Trophoblast cell (in vitro differentiated cells and primary cell): ENCODE measurements at regions not wholly inside any gene's neighbourhood (a gene's known extent, or its start where the extent isn't known, plus 50 kb on each side); places are given as distances from the start of the nearest gene placed in this dataset.

ENCODE experiments used
- DNase-seq, 2 donors: peaks; one replicate each; pipeline ENCODE4 v3.0.0-alpha.2; 2016
- H2AFZ ChIP-seq: 2 replicates; pipeline ENCODE4 v1.6.1; 2013; ENCODE audit warnings: low read length, moderate library complexity, mild to moderate bottlenecking; ENCODE audit not compliant: insufficient read depth, poor library complexity
- H2AK5ac ChIP-seq: 2 replicates; pipeline ENCODE4 v1.6.1; 2013; ENCODE audit warnings: mild to moderate bottlenecking, low read length
- H2BK120ac ChIP-seq: 2 replicates; pipeline ENCODE4 v1.6.1; 2013; ENCODE audit warnings: low read length, mild to moderate bottlenecking, moderate library complexity; ENCODE audit not compliant: insufficient read depth, poor library complexity
- H2BK12ac ChIP-seq: 2 replicates; pipeline ENCODE4 v1.6.1; 2013; ENCODE audit warnings: mild to moderate bottlenecking, low read length, moderate library complexity
- H2BK5ac ChIP-seq: 2 replicates; pipeline ENCODE4 v1.6.1; 2013; ENCODE audit warnings: low read length, low read depth, moderate library complexity, mild to moderate bottlenecking; ENCODE audit not compliant: poor library complexity
- H3K14ac ChIP-seq: 2 replicates; pipeline ENCODE4 v1.6.1; 2013; ENCODE audit warnings: mild to moderate bottlenecking, low read length
- H3K18ac ChIP-seq: 2 replicates; pipeline ENCODE4 v1.6.1; 2013; ENCODE audit warnings: mild to moderate bottlenecking, low read length
- H3K23ac ChIP-seq: 2 replicates; pipeline ENCODE4 v1.6.1; 2013; ENCODE audit warnings: low read length
- H3K27ac ChIP-seq: 2 replicates; pipeline ENCODE4 v1.5.1; 2013; ENCODE audit warnings: low read depth, mild to moderate bottlenecking, inconsistent platforms, low read length, moderate library complexity
- H3K27me3 ChIP-seq: 2 replicates; pipeline ENCODE4 v1.6.1; 2013; ENCODE audit warnings: inconsistent platforms, mild to moderate bottlenecking, low read length, moderate library complexity; ENCODE audit not compliant: insufficient read depth
- H3K36me3 ChIP-seq, 2 experiments: 1 replicate in 1 of 2; 2 replicates in 1 of 2; pipeline ENCODE4 v1.6.1; 2013; ENCODE audit warnings: low read length in 2 of 2, mild to moderate bottlenecking in 2 of 2, moderate library complexity in 1 of 2; ENCODE audit not compliant: insufficient read depth in 2 of 2, control insufficient read depth in 1 of 2
- H3K4ac ChIP-seq: 2 replicates; pipeline ENCODE4 v1.6.1; 2013; ENCODE audit warnings: low read depth, mild to moderate bottlenecking, low read length, moderate library complexity
- H3K4me1 ChIP-seq, 2 experiments: 1 replicate in 1 of 2; 2 replicates in 1 of 2; pipeline ENCODE4 v1.6.1; 2013; ENCODE audit warnings: low read length in 2 of 2, mild to moderate bottlenecking in 2 of 2, moderate library complexity in 1 of 2; ENCODE audit not compliant: insufficient read depth in 2 of 2, control insufficient read depth in 1 of 2
- H3K4me2 ChIP-seq: 2 replicates; pipeline ENCODE4 v1.6.1; 2013; ENCODE audit warnings: inconsistent platforms, mild to moderate bottlenecking, low read length, moderate library complexity
- H3K4me3 ChIP-seq: 2 replicates; pipeline ENCODE4 v1.5.1; 2013; ENCODE audit warnings: mild to moderate bottlenecking, low read depth, low read length, inconsistent platforms
- H3K79me1 ChIP-seq: one replicate; pipeline ENCODE4 v1.6.1; 2013; ENCODE audit warnings: low read length
- H3K79me2 ChIP-seq: 2 replicates; pipeline ENCODE4 v1.6.1; 2013; ENCODE audit warnings: low read length, mild to moderate bottlenecking; ENCODE audit not compliant: control insufficient read depth, insufficient read depth, poor library complexity
- H3K9ac ChIP-seq: 2 replicates; pipeline ENCODE4 v1.6.1; 2013; ENCODE audit warnings: mild to moderate bottlenecking, low read length
- H3K9me3 ChIP-seq: 2 replicates; pipeline ENCODE4 v1.6.1; 2013; ENCODE audit warnings: low read depth, mild to moderate bottlenecking, control low read depth, inconsistent platforms, low read length; ENCODE audit not compliant: insufficient read depth
- H4K12ac ChIP-seq: 2 replicates; pipeline ENCODE4 v1.6.1; 2013; ENCODE audit warnings: low read depth, mild to moderate bottlenecking, low read length, moderate library complexity
- H4K8ac ChIP-seq: 2 replicates; pipeline ENCODE4 v1.6.1; 2013; ENCODE audit warnings: low read depth, mild to moderate bottlenecking, low read length, moderate library complexity
- H4K91ac ChIP-seq: one replicate; pipeline ENCODE4 v1.6.1; 2013; ENCODE audit warnings: low read depth, mild to moderate bottlenecking, low read length, moderate library complexity
- WGBS: extraction: QIAGEN DNeasy Blood & Tissue Kit; methylation state at CpG from one replicate; pipeline ENCODE4 v1.1.7; 2013; ENCODE audit warnings: missing lambda C conversion rate; ENCODE audit not compliant: insufficient read length, insufficient coverage; ENCODE audit errors: extremely low coverage; 5-methylcytosine and 5-hydroxymethylcytosine counted together

- WGBS = no CpG with 5 or more reads among the region's 1 CpG
- no peaks in the 10 kb centered on the region for H3K4me1 ChIP-seq
Observed at GRCh38 chr15:69520067-69520466, 67.4 kb downstream of the RPLP1 start.

GRCh38 chr15:69522361-69522760 is 69.7 kb downstream of the RPLP1 start:
- Histone ChIP-seq H2AK5ac (no peak overlapping the region), H2BK12ac (no peak overlapping the region), H3K36me3 (no peaks in the 10 kb centered on the region), H3K27me3 (no peaks in the 10 kb centered on the region), H3K18ac (no peak overlapping the region), H3K4me2 (no peak overlapping the region), H2BK5ac (no peak overlapping the region), H3K4me3 (no peak overlapping the region), H4K12ac (no peak overlapping the region), H3K4ac (no peak overlapping the region), H3K14ac (no peak overlapping the region), H2AFZ (no peak overlapping the region), H3K9ac (no peak overlapping the region), H3K9me3 (peaks cover 4% of the 10 kb centered on the region), H3K79me1 (no peaks in the 10 kb centered on the region), H3K27ac (no peak overlapping the region), H3K4me1 (no peaks in the 10 kb centered on the region), H4K91ac (no peak overlapping the region), H2BK120ac (no peak overlapping the region), H3K79me2 (no peaks in the 10 kb centered on the region), H4K8ac (no peak overlapping the region), H3K23ac (no peak overlapping the region)
- WGBS = no CpG with 5 or more reads among the region's 2 CpGs
- DNase-seq = peak; percentile 45

More at GRCh38 chr15:69520067-69520466, 67.4 kb downstream of the RPLP1 start:
- Histone ChIP-seq H3K4me3 (no peak overlapping the region), H2BK5ac (no peak overlapping the region), H3K4me2 (no peak overlapping the region), H3K27ac (no peak overlapping the region), H3K18ac (no peak overlapping the region), H4K8ac (no peak overlapping the region), H2AK5ac (no peak overlapping the region), H3K23ac (no peak overlapping the region), H3K27me3 (no peaks in the 10 kb centered on the region), H4K12ac (no peak overlapping the region), H2BK120ac (no peak overlapping the region), H2AFZ (no peak overlapping the region), H3K4ac (no peak overlapping the region), H3K14ac (no peak overlapping the region), H3K36me3 (no peaks in the 10 kb centered on the region), H2BK12ac (no peak overlapping the region), H3K79me1 (no peaks in the 10 kb centered on the region), H3K79me2 (no peaks in the 10 kb centered on the region), H3K9ac (no peak overlapping the region), H4K91ac (no peak overlapping the region), H3K9me3 (peaks cover 1% of the 10 kb centered on the region)
- no peak for DNase-seq

- no peak overlapping the region for H3K23ac ChIP-seq
- no peaks in the 10 kb centered on the region for H3K79me2 ChIP-seq
- H3K4me3 ChIP-seq = no peak overlapping the region
- no peaks in the 10 kb centered on the region for H3K79me1 ChIP-seq
- H3K4ac ChIP-seq = no peak overlapping the region
- WGBS = no CpG with 5 or more reads among the region's 5 CpGs
- no peaks in the 10 kb centered on the region for H3K36me3 ChIP-seq
- H3K27ac ChIP-seq = no peak overlapping the region
- H3K4me1 ChIP-seq = no peaks in the 10 kb centered on the region
- no peak overlapping the region for H3K9ac ChIP-seq
- peaks cover 4% of the 10 kb centered on the region for H3K9me3 ChIP-seq
- H2AK5ac ChIP-seq = no peak overlapping the region
- H2AFZ ChIP-seq = no peak overlapping the region
- no peak overlapping the region for H4K8ac ChIP-seq
- H3K4me2 ChIP-seq = no peak overlapping the region
- no peak overlapping the region for H2BK120ac ChIP-seq
- H4K91ac ChIP-seq = no peak overlapping the region
- peak; percentile 64 to 82 for DNase-seq
- H3K27me3 ChIP-seq = no peaks in the 10 kb centered on the region
- no peak overlapping the region for H3K18ac ChIP-seq
- H4K12ac ChIP-seq = no peak overlapping the region
- no peak overlapping the region for H3K14ac ChIP-seq
- H2BK12ac ChIP-seq = no peak overlapping the region
- no peak overlapping the region for H2BK5ac ChIP-seq
Observed at GRCh38 chr15:69523010-69524001, 70.7 kb downstream of the RPLP1 start.

- Histone ChIP-seq H3K79me1 (no peaks in the 10 kb centered on the region), H3K18ac (no peak overlapping the region), H3K4me1 (no peaks in the 10 kb centered on the region), H3K4ac (no peak overlapping the region), H3K9me3 (peaks cover 4% of the 10 kb centered on the region), H3K27ac (no peak overlapping the region), H4K12ac (no peak overlapping the region), H4K8ac (no peak overlapping the region), H3K36me3 (no peaks in the 10 kb centered on the region), H3K79me2 (no peaks in the 10 kb centered on the region), H2AFZ (no peak overlapping the region), H2BK5ac (no peak overlapping the region), H3K4me2 (no peak overlapping the region), H4K91ac (no peak overlapping the region), H3K27me3 (no peaks in the 10 kb centered on the region), H2BK12ac (no peak overlapping the region), H3K4me3 (no peak overlapping the region), H3K14ac (no peak overlapping the region), H3K9ac (no peak overlapping the region), H2BK120ac (no peak overlapping the region), H3K23ac (no peak overlapping the region), H2AK5ac (no peak overlapping the region)
- no peak for DNase-seq
- WGBS = no CpG with 5 or more reads among the region's 6 CpGs
Observed at GRCh38 chr15:69524296-69524695, 71.7 kb downstream of the RPLP1 start.
